Small intestine (tissue), 7 donors: ENCODE measurements at regions not wholly inside any gene's neighbourhood (a gene's known extent, or its start where the extent isn't known, plus 50 kb on each side); places are given as distances from the start of the nearest gene placed in this dataset.

Experiments used
- DNase-seq, 2 donors: peaks; one replicate each; pipeline versions ENCODE4 v3.0.0 to v3.0.0-alpha.2; 2013
- FAIRE-seq: peaks from 2 replicates; lab custom pipeline; 2012; peaks lifted over from hg19 to GRCh38; lab: Jason Lieb, UNC
- H3K27ac ChIP-seq, 3 donors: one replicate each; pipeline ENCODE4 v1.5.1; 2013; ENCODE audit warnings: low read length in 2 of 3, mild to moderate bottlenecking in 2 of 3, control low read depth in 1 of 3, inconsistent platforms in 1 of 3, low read depth in 1 of 3, moderate library complexity in 1 of 3
- H3K27me3 ChIP-seq, 3 donors: one replicate each; pipeline ENCODE4 v1.6.1; 2013; ENCODE audit warnings: low read length in 3 of 3, inconsistent platforms in 1 of 3; ENCODE audit not compliant: control insufficient read depth in 3 of 3, insufficient read depth in 3 of 3
- H3K36me3 ChIP-seq, 3 donors: one replicate each; pipeline ENCODE4 v1.6.1; 2013; ENCODE audit warnings: low read length in 3 of 3, inconsistent platforms in 1 of 3, low read depth in 1 of 3, mild to moderate bottlenecking in 1 of 3, moderate library complexity in 1 of 3; ENCODE audit not compliant: control insufficient read depth in 3 of 3, insufficient read depth in 2 of 3
- H3K4me1 ChIP-seq, 3 donors: one replicate each; pipeline ENCODE4 v1.6.1; 2013; ENCODE audit warnings: low read length in 2 of 3, inconsistent platforms in 1 of 3, low read depth in 1 of 3, mild to moderate bottlenecking in 1 of 3, moderate library complexity in 1 of 3; ENCODE audit not compliant: control insufficient read depth in 3 of 3, insufficient read depth in 2 of 3
- H3K4me3 ChIP-seq, 3 donors: one replicate each; pipeline ENCODE4 v1.5.1; 2013; ENCODE audit warnings: low read length in 3 of 3, control low read depth in 1 of 3, inconsistent platforms in 1 of 3, low read depth in 1 of 3, mild to moderate bottlenecking in 1 of 3, moderate library complexity in 1 of 3
- H3K9me3 ChIP-seq, 2 donors: one replicate each; pipeline ENCODE4 v1.6.1; 2013; ENCODE audit warnings: low read depth in 1 of 2, low read length in 1 of 2; ENCODE audit not compliant: control insufficient read depth in 2 of 2, insufficient read depth in 1 of 2
- WGBS, 3 donors: extraction: QIAGEN DNeasy Blood & Tissue Kit; methylation state at CpG; one replicate each; pipeline ENCODE4 v1.1.7; 2013; 5-methylcytosine and 5-hydroxymethylcytosine counted together
- donor health status: healthy with polysubstance abuse.
- donor health status: control.
- donor health status: control.
- donor health status: Bipolar disorder and iron deficiency.
- donor health status: healthy.

- WGBS, 3 donors, result 96 to 99% (median 97%) methylated on average over 29 to 31 of the region's 31 CpGs
- H3K36me3 ChIP-seq, result no peaks in the 10 kb centered on the region
These were observed 742.9 kb upstream of the DDX18 start for GRCh38 chr2:117071556-117072102.

GRCh38 chr2:117074756-117075155 lies 739.7 kb upstream of the DDX18 start:
- H3K4me3 ChIP-seq, result no peak overlapping the region
- no peaks in the 10 kb centered on the region for H3K27me3 ChIP-seq
- DNase-seq (no peak), FAIRE-seq (no peak)
- H3K9me3 ChIP-seq, result peaks cover 0 to 19% of the 10 kb centered on the region in 2 donors
- 78 to 81% (median 79%) methylated on average over 4 of the region's 4 CpGs for WGBS, 3 donors
- H3K27ac ChIP-seq, result no peak overlapping the region
- H3K4me1 ChIP-seq, result no peaks in the 10 kb centered on the region
- no peaks in the 10 kb centered on the region for H3K36me3 ChIP-seq

More at GRCh38 chr2:117071556-117072102, 742.9 kb upstream of the DDX18 start:
- H3K4me1 ChIP-seq, result peaks cover 0 to 5% (median 0%) of the 10 kb centered on the region in 3 donors
- FAIRE-seq (no peak), DNase-seq (no peak)
- no peak overlapping the region for H3K27ac ChIP-seq
- no peak overlapping the region for H3K4me3 ChIP-seq
- peaks cover 0 to 17% of the 10 kb centered on the region in 2 donors for H3K9me3 ChIP-seq
- H3K27me3 ChIP-seq, result no peaks in the 10 kb centered on the region

GRCh38 chr2:117085256-117085655 lies 729.2 kb upstream of the DDX18 start:
- no peak overlapping the region for H3K27ac ChIP-seq
- no peak overlapping the region for H3K4me3 ChIP-seq
- H3K9me3 ChIP-seq, result no peaks in the 10 kb centered on the region
- no peak for DNase-seq
- FAIRE-seq, result no peak
- WGBS, 3 donors, result 49 to 71% (median 49%) methylated on average over 3 of the region's 3 CpGs
- H3K27me3 ChIP-seq, result no peaks in the 10 kb centered on the region
- H3K4me1 ChIP-seq, result no peaks in the 10 kb centered on the region
- no peaks in the 10 kb centered on the region for H3K36me3 ChIP-seq

GRCh38 chr2:117085737-117086136 lies 728.8 kb upstream of the DDX18 start:
- 67 to 91% (median 81%) methylated on average over 1 of the region's 1 CpG for WGBS, 3 donors
- Histone ChIP-seq H3K4me1 (no peaks in the 10 kb centered on the region), H3K4me3 (no peak overlapping the region), H3K27me3 (no peaks in the 10 kb centered on the region), H3K9me3 (no peaks in the 10 kb centered on the region), H3K27ac (no peak overlapping the region), H3K36me3 (no peaks in the 10 kb centered on the region)
- FAIRE-seq (no peak), DNase-seq (no peak)

- 72 to 82% (median 79%) methylated on average over 3 of the region's 3 CpGs for WGBS, 3 donors
- H3K27me3 ChIP-seq, result no peaks in the 10 kb centered on the region
- no peaks in the 10 kb centered on the region for H3K9me3 ChIP-seq
- H3K4me1 ChIP-seq, result no peaks in the 10 kb centered on the region
- H3K27ac ChIP-seq, result no peak overlapping the region
- no peak for FAIRE-seq
- H3K4me3 ChIP-seq, result no peak overlapping the region
- DNase-seq, result no peak
- H3K36me3 ChIP-seq, result no peaks in the 10 kb centered on the region
These were observed 728.1 kb upstream of the DDX18 start for GRCh38 chr2:117086174-117086942.

GRCh38 chr2:117086943-117087250 lies 727.6 kb upstream of the DDX18 start:
- H3K36me3 ChIP-seq, result no peaks in the 10 kb centered on the region
- FAIRE-seq (no peak), DNase-seq (no peak)
- H3K27me3 ChIP-seq, result no peaks in the 10 kb centered on the region
- H3K9me3 ChIP-seq, result no peaks in the 10 kb centered on the region
- WGBS, 3 donors, result 84 to 91% (median 85%) methylated on average over 4 of the region's 4 CpGs
- no peaks in the 10 kb centered on the region for H3K4me1 ChIP-seq
- no peak overlapping the region for H3K27ac ChIP-seq
- no peak overlapping the region for H3K4me3 ChIP-seq

- FAIRE-seq (no peak), DNase-seq (peak in 1 of 2 donors; percentile 20)
- WGBS, 3 donors, result 10 to 21% (median 13%) methylated on average over 9 of the region's 9 CpGs
These were observed 726.8 kb upstream of the DDX18 start for GRCh38 chr2:117087535-117088291.

GRCh38 chr2:117091041-117091837 lies 723.3 kb upstream of the DDX18 start:
- FAIRE-seq, result no peak

More at GRCh38 chr2:117087535-117088291, 726.8 kb upstream of the DDX18 start:
- Histone ChIP-seq H3K27me3 (no peaks in the 10 kb centered on the region), H3K4me3 (no peak overlapping the region), H3K27ac (no peak overlapping the region), H3K4me1 (no peaks in the 10 kb centered on the region), H3K9me3 (no peaks in the 10 kb centered on the region), H3K36me3 (no peaks in the 10 kb centered on the region)

More at GRCh38 chr2:117091041-117091837, 723.3 kb upstream of the DDX18 start:
- Histone ChIP-seq H3K4me3 (no peak overlapping the region), H3K27ac (no peak overlapping the region), H3K27me3 (no peaks in the 10 kb centered on the region), H3K36me3 (no peaks in the 10 kb centered on the region), H3K9me3 (no peaks in the 10 kb centered on the region), H3K4me1 (no peaks in the 10 kb centered on the region)
- no peak for DNase-seq
- WGBS, 3 donors, result 66 to 84% (median 69%) methylated on average over 2 of the region's 2 CpGs
